ENCODE measurements at regions not wholly inside any gene's neighbourhood (a gene's known extent, or its start where the extent isn't known, plus 50 kb on each side); places are given as distances from the start of the nearest gene placed in this dataset.
"Not testable (repeated sequence)": the region's sequence is repeated elsewhere in the genome, so short reads cannot be mapped to it uniquely, and the experiment has no call there.

- intact Hi-C loops (cut with DNase I): no loop called here
- Histone ChIP-seq H3K4me1 (no peaks in the 10 kb centered on the region), H3K4me3 (no peak overlapping the region), H3K27ac (no peak overlapping the region), H3K36me3 (no peaks in the 10 kb centered on the region), H3K27me3 (no peaks in the 10 kb centered on the region), H3K9me3 (no peaks in the 10 kb centered on the region)
- 47 to 78% methylated on average over 3 of the region's 3 CpGs for WGBS, 2 donors
- TF ChIP-seq POLR2AphosphoS5 (IDR thresholded peaks at IDR 0.05) (no peak), EP300 (IDR thresholded peaks at IDR 0.05) (no peak), POLR2A (IDR thresholded peaks at IDR 0.05) (no peak)
- TF ChIP-seq, protein P1, sequence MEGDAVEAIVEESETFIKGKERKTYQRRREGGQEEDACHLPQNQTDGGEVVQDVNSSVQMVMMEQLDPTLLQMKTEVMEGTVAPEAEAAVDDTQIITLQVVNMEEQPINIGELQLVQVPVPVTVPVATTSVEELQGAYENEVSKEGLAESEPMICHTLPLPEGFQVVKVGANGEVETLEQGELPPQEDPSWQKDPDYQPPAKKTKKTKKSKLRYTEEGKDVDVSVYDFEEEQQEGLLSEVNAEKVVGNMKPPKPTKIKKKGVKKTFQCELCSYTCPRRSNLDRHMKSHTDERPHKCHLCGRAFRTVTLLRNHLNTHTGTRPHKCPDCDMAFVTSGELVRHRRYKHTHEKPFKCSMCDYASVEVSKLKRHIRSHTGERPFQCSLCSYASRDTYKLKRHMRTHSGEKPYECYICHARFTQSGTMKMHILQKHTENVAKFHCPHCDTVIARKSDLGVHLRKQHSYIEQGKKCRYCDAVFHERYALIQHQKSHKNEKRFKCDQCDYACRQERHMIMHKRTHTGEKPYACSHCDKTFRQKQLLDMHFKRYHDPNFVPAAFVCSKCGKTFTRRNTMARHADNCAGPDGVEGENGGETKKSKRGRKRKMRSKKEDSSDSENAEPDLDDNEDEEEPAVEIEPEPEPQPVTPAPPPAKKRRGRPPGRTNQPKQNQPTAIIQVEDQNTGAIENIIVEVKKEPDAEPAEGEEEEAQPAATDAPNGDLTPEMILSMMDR (IDR thresholded peaks at IDR 0.05): no peak
- no peak for DNase-seq
Measured at GRCh38 chr4:159864337-159864736, 761.5 kb downstream of the RAPGEF2 start.

DNA sequence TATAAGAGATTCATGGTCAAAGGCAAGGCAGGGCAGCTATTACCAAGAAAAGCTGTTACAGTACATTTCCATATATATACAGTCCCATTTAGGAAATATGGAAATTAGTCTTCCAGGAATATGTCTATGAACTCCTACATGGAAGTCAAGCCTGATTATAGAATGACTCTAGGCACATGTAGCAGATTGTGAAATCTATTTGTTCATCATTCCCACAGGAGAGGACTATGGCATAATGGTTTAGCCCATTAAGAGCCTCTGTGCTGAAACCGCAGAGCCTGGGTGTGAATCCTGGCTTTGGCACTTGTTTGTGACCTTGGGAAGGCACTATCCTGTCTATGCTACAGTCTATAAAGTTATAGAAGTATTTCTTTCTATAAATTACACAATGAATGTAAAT, 764.8 kb downstream of the RAPGEF2 start:
- no peak for TF ChIP-seq EP300 (IDR thresholded peaks at IDR 0.05)
- TF ChIP-seq, protein P1 (IDR thresholded peaks at IDR 0.05): no peak
- Histone ChIP-seq H3K27me3 (no peaks in the 10 kb centered on the region), H3K36me3 (no peaks in the 10 kb centered on the region), H3K9me3 (no peaks in the 10 kb centered on the region), H3K4me3 (no peak overlapping the region), H3K4me1 (no peaks in the 10 kb centered on the region), H3K27ac (no peak overlapping the region)
- DNase-seq: no peak
- 85 to 93% methylated on average over 1 of the region's 1 CpG for WGBS, 2 donors
- intact Hi-C loops (cut with DNase I): no loop called here

- H3K27me3 ChIP-seq; H3K36me3 ChIP-seq; H3K9me3 ChIP-seq; H3K27ac ChIP-seq; H3K4me1 ChIP-seq; DNase-seq; H3K4me3 ChIP-seq; intact Hi-C loops (cut with DNase I): not testable (repeated sequence)
- WGBS, 2 donors: 94% methylated on average over 23 of the region's 23 CpGs
Measured at GRCh38 chr4:159868936-159869335, 766.1 kb downstream of the RAPGEF2 start.

- peaks cover 0 to 3% (median 0%) of the 10 kb centered on the region in 4 donors for H3K9me3 ChIP-seq
- 75 to 83% methylated on average over 1 of the region's 1 CpG for WGBS, 2 donors
- no peak overlapping the region for H3K27ac ChIP-seq
- H3K4me3 ChIP-seq: no peak overlapping the region
- DNase-seq: no peak
- TF ChIP-seq, protein P1 (IDR thresholded peaks at IDR 0.05): no peak
- TF ChIP-seq EP300 (IDR thresholded peaks at IDR 0.05): no peak
- no peak for TF ChIP-seq POLR2A (IDR thresholded peaks at IDR 0.05)
- no peak for TF ChIP-seq POLR2AphosphoS5 (IDR thresholded peaks at IDR 0.05)
- no peaks in the 10 kb centered on the region for H3K36me3 ChIP-seq
- no peaks in the 10 kb centered on the region for H3K27me3 ChIP-seq
- intact Hi-C loops (cut with DNase I): no loop called here
- no peaks in the 10 kb centered on the region for H3K4me1 ChIP-seq
Measured at GRCh38 chr4:159871141-159871540, 768.3 kb downstream of the RAPGEF2 start.

DNA sequence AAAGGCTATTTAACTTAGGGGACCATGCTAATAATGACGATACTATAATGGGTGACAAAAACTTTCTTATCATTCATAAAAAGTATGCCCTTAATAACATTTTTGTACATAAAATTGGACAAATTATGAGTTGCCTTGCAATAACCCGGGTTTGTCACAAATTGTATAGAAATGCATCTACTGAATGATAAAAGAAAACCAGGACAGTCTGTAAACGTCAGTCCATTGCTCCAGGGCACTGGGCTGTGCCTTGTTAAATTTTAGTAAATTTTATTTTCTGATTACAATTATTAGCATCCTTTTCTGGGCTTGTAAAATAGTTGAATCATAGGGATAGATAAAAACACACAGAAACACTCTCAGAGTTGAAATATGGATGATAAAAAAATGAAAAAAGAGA, 778.3 kb downstream of the RAPGEF2 start:
- Histone ChIP-seq H3K27ac (no peak overlapping the region), H3K4me3 (no peak overlapping the region), H3K9me3 (no peaks in the 10 kb centered on the region), H3K36me3 (no peaks in the 10 kb centered on the region), H3K4me1 (no peaks in the 10 kb centered on the region), H3K27me3 (no peaks in the 10 kb centered on the region)
- intact Hi-C loops (cut with DNase I): no loop called here
- no peak for DNase-seq
- WGBS, 2 donors: 67 to 78% methylated on average over 3 of the region's 3 CpGs
- TF ChIP-seq POLR2A (IDR thresholded peaks at IDR 0.05) (no peak), POLR2AphosphoS5 (IDR thresholded peaks at IDR 0.05) (no peak)

DNA sequence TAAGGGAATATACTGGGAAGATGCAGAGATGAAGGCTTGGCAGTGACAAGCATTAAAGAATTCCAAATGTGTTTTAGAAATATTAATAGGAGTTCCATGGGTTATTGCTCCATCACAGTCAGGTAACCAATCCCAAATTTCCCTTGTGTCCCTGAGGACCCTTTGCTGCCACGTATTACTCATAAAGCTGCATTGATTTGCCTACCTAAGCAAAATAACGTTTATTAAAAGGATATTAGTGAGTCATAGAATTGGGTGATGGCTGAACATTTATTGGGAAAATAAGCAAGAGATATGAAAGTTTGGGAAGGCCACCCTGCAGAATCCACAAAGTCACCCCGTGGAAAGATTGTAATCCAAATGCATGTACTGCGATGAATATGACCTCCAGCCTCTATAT, 782.1 kb downstream of the RAPGEF2 start:
- H3K27ac ChIP-seq: no peak overlapping the region
- no peaks in the 10 kb centered on the region for H3K27me3 ChIP-seq
- H3K9me3 ChIP-seq: no peaks in the 10 kb centered on the region
- H3K4me3 ChIP-seq: no peak overlapping the region
- H3K36me3 ChIP-seq: no peaks in the 10 kb centered on the region
- TF ChIP-seq, protein P1 (IDR thresholded peaks at IDR 0.05): no peak
- TF ChIP-seq EP300 (IDR thresholded peaks at IDR 0.05) (no peak), POLR2AphosphoS5 (IDR thresholded peaks at IDR 0.05) (no peak), POLR2A (IDR thresholded peaks at IDR 0.05) (no peak)
- 66 to 82% methylated on average over 4 of the region's 4 CpGs for WGBS, 2 donors
- intact Hi-C loops (cut with DNase I): no loop called here
- no peaks in the 10 kb centered on the region for H3K4me1 ChIP-seq
- DNase-seq: no peak

Measured in sigmoid colon (tissue), 6 donors.